ENCODE measurements at regions not wholly inside any gene's neighbourhood (a gene's known extent, or its start where the extent isn't known, plus 50 kb on each side); places are given as distances from the start of the nearest gene placed in this dataset.

GRCh38 chr1:38141483-38141882 lies 94.9 kb upstream of the POU3F1 start:
- Histone ChIP-seq H3K9me2 (replicated peaks; ENCODE audit: insufficient read depth, low read length) (no peaks in the 10 kb centered on the region), H3K4me3 (ENCODE audit: insufficient read depth, low read length, poor library complexity, severe bottlenecking) (no peak overlapping the region), H3F3A (ENCODE audit: insufficient read depth) (no peaks in the 10 kb centered on the region), H3K27ac (ENCODE audit: low read depth, low read length) (no peak overlapping the region), H3K9me3 (ENCODE audit: insufficient read depth, low read length) (no peaks in the 10 kb centered on the region; the same call in 1 of the 2 replicates), H4K20me1 (ENCODE audit: low read depth, low read length) (no peaks in the 10 kb centered on the region), H3K4me2 (ENCODE audit: low read depth, low read length, poor library complexity, severe bottlenecking) (no peak overlapping the region), H2AFZ (ENCODE audit: low read depth, low read length, severe bottlenecking) (no peak overlapping the region), H3K9ac (ENCODE audit: low read length) (no peak overlapping the region), H3K27me3 (ENCODE audit: low read length) (no peaks in the 10 kb centered on the region), H3K36me3 (ENCODE audit: low read length) (no peaks in the 10 kb centered on the region), H3K79me2 (ENCODE audit: insufficient read depth, low read length) (no peaks in the 10 kb centered on the region)
- TF ChIP-seq EZH2phosphoT487 (conservative IDR thresholded peaks at IDR 0.05; ENCODE audit: low read length) (no peak), CTCF (IDR thresholded peaks at IDR 0.05; ENCODE audit: insufficient read depth, low read length, poor library complexity, severe bottlenecking) (no peak)

DNA sequence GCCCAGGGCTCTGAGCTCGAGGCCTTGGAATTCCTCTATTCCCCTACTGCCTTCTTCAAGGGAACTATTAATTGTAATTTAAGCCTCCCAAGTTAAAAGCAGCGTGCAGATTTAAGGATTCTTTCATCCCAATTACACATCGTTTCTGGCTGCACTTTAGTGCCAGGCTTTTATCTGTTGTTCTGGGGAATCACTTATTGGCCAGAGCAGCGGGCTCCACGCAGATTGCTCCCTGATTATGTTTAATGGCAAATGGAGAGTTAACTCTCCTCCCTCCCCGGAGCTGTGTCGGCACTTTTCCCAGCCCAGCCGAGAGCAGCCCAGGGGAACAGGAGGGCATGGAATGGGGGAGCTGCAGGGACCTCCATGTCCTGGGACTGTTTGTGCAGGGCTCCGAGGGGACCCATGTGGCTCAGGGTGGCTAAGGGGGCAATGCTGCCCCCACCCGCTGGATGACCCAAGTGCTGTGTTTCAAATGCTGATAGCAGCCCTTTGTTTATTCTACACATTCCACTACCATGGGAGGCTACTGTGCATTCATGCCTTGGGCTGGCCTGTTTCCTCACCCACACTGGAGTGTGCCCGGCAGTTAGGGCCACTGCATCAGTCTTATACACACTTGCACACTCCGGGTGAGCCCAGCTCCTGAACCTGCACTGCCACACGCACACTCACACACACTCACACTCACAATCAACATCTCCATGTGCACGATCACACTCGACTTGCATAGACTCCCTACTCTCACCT lies 93.3 kb upstream of the POU3F1 start:
- Histone ChIP-seq H3K9me2 (replicated peaks; ENCODE audit: insufficient read depth, low read length) (no peaks in the 10 kb centered on the region), H3K4me2 (ENCODE audit: low read depth, low read length, poor library complexity, severe bottlenecking) (no peak overlapping the region), H3K27ac (ENCODE audit: low read depth, low read length) (no peak overlapping the region), H2AFZ (ENCODE audit: low read depth, low read length, severe bottlenecking) (no peak overlapping the region), H3F3A (ENCODE audit: insufficient read depth) (no peaks in the 10 kb centered on the region), H3K36me3 (ENCODE audit: low read length) (no peaks in the 10 kb centered on the region), H4K20me1 (ENCODE audit: low read depth, low read length) (no peaks in the 10 kb centered on the region), H3K27me3 (ENCODE audit: low read length) (no peaks in the 10 kb centered on the region), H3K4me3 (ENCODE audit: insufficient read depth, low read length, poor library complexity, severe bottlenecking) (no peak overlapping the region), H3K9me3 (ENCODE audit: insufficient read depth, low read length) (no peaks in the 10 kb centered on the region), H3K9ac (ENCODE audit: low read length) (no peak overlapping the region), H3K79me2 (ENCODE audit: insufficient read depth, low read length) (no peaks in the 10 kb centered on the region)
- TF ChIP-seq CTCF (IDR thresholded peaks at IDR 0.05; ENCODE audit: insufficient read depth, low read length, poor library complexity, severe bottlenecking): no peak
- no peak for TF ChIP-seq EZH2phosphoT487 (conservative IDR thresholded peaks at IDR 0.05; ENCODE audit: low read length)

GRCh38 chr1:38138498-38139233 lies 92.1 kb upstream of the POU3F1 start:
- Histone ChIP-seq H3K9me3 (ENCODE audit: insufficient read depth, low read length) (no peaks in the 10 kb centered on the region), H3K27me3 (ENCODE audit: low read length) (no peaks in the 10 kb centered on the region), H3K9me2 (replicated peaks; ENCODE audit: insufficient read depth, low read length) (no peaks in the 10 kb centered on the region), H3K79me2 (ENCODE audit: insufficient read depth, low read length) (no peaks in the 10 kb centered on the region), H3K36me3 (ENCODE audit: low read length) (no peaks in the 10 kb centered on the region), H3K9ac (ENCODE audit: low read length) (no peak overlapping the region), H3K27ac (ENCODE audit: low read depth, low read length) (no peak overlapping the region), H3K4me2 (ENCODE audit: low read depth, low read length, poor library complexity, severe bottlenecking) (no peak overlapping the region), H3F3A (ENCODE audit: insufficient read depth) (no peaks in the 10 kb centered on the region), H4K20me1 (ENCODE audit: low read depth, low read length) (no peaks in the 10 kb centered on the region), H2AFZ (ENCODE audit: low read depth, low read length, severe bottlenecking) (no peak overlapping the region), H3K4me3 (ENCODE audit: insufficient read depth, low read length, poor library complexity, severe bottlenecking) (no peak overlapping the region)
- TF ChIP-seq CTCF (IDR thresholded peaks at IDR 0.05; ENCODE audit: insufficient read depth, low read length, poor library complexity, severe bottlenecking): no peak
- no peak for TF ChIP-seq EZH2phosphoT487 (conservative IDR thresholded peaks at IDR 0.05; ENCODE audit: low read length)
